ENCODE measurements at regions not wholly inside any gene's neighbourhood (a gene's known extent, or its start where the extent isn't known, plus 50 kb on each side); places are given as distances from the start of the nearest gene placed in this dataset.

GRCh38 chr1:186566140-186566855, 105.4 kb upstream of the PDC start:
- Histone ChIP-seq H3K27ac (ENCODE audit: low read depth in 1 of 2, low read length in 1 of 2) (no peak overlapping the region), H3K27me3 (ENCODE audit: control insufficient read depth in 3 of 3, insufficient read depth in 3 of 3, low read length in 2 of 3) (no peaks in the 10 kb centered on the region), H3K9ac (ENCODE audit: insufficient read depth in 1 of 2, low read length in 2 of 2) (no peak overlapping the region), H3K4me1 (ENCODE audit: control insufficient read depth in 5 of 5, insufficient read depth in 5 of 5, low read length in 5 of 5) (no peaks in the 10 kb centered on the region), H3K9me3 (ENCODE audit: control insufficient read depth in 4 of 4, insufficient read depth in 3 of 4, low read length in 3 of 4) (no peaks in the 10 kb centered on the region), H3K36me3 (ENCODE audit: control insufficient read depth in 4 of 4, insufficient read depth in 4 of 4, low read length in 4 of 4) (no peaks in the 10 kb centered on the region), H3K4me3 (no peak overlapping the region)
- WGBS, 2 donors: 49 to 72% methylated on average over 3 of the region's 3 CpGs
- DNase-seq (no peak), ATAC-seq (ENCODE audit: insufficient read depth, low FRiP score) (no peak)
- TF ChIP-seq CTCF (IDR thresholded peaks at IDR 0.05; ENCODE audit: control extremely low read depth, extremely low read depth): no peak

DNA sequence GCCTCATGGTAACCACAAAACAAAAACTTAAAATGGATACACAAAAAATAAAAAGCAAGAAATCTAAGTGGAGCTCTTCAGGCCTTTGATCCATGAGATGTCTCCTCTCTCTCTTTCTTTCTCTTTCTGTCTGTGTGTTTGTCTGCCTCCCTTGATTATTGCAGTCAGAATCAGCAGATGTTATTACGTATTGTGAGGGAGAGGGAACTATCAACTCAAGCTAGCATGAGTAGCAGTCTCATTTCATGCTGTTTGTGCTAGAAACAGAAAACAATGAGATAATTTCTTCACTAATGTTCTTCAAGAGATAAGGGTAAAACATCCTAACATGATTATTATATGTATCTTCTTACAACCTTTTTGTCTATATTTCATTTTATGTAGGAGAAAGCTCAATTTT, 103.7 kb upstream of the PDC start:
- no peak overlapping the region for H3K27ac ChIP-seq (ENCODE audit: low read depth in 1 of 2, low read length in 1 of 2)
- no peak for ATAC-seq (ENCODE audit: insufficient read depth, low FRiP score)
- H3K9me3 ChIP-seq (ENCODE audit: control insufficient read depth in 4 of 4, insufficient read depth in 3 of 4, low read length in 3 of 4): no peaks in the 10 kb centered on the region
- no peak overlapping the region for H3K4me3 ChIP-seq
- no peak for TF ChIP-seq CTCF (IDR thresholded peaks at IDR 0.05; ENCODE audit: control extremely low read depth, extremely low read depth)
- 79 to 100% methylated on average over 1 of the region's 1 CpG for WGBS, 2 donors
- H3K27me3 ChIP-seq (ENCODE audit: control insufficient read depth in 3 of 3, insufficient read depth in 3 of 3, low read length in 2 of 3): no peaks in the 10 kb centered on the region
- no peak overlapping the region for H3K9ac ChIP-seq (ENCODE audit: insufficient read depth in 1 of 2, low read length in 2 of 2)
- no peaks in the 10 kb centered on the region for H3K4me1 ChIP-seq (ENCODE audit: control insufficient read depth in 5 of 5, insufficient read depth in 5 of 5, low read length in 5 of 5)
- no peak for DNase-seq
- H3K36me3 ChIP-seq (ENCODE audit: control insufficient read depth in 4 of 4, insufficient read depth in 4 of 4, low read length in 4 of 4): no peaks in the 10 kb centered on the region

DNA sequence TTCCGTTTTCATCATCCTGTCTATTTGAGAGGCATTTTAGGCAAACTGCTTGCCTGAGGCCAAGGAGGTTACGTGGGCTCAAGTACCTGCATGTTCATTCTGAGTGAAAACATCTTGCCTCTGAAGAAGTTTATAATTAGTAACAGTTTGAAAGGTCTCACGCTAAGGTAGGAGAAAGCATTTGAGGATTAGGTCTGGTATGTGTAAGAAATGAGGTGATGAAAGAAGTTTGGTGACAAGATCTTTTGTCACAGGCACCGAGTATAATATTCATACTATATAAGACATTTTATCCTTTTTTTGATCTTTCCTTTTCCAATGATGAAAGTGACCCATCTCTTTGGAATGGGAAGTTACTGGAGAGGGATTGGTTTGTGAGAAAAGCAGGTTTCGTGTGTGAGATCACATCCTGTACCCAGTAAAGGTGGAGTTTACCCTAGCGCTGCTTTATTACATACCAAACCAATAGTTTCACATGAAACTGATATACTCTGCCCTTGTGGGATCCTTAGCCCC, 98.7 kb upstream of the PDC start:
- ATAC-seq (ENCODE audit: insufficient read depth, low FRiP score): no peak
- 61 to 74% methylated on average over 6 of the region's 6 CpGs for WGBS, 2 donors
- no peak overlapping the region for H3K9ac ChIP-seq (ENCODE audit: insufficient read depth in 1 of 2, low read length in 2 of 2)

More for the DNA sequence above, 98.7 kb upstream of the PDC start:
- Histone ChIP-seq H3K4me1 (ENCODE audit: control insufficient read depth in 5 of 5, insufficient read depth in 5 of 5, low read length in 5 of 5) (no peaks in the 10 kb centered on the region), H3K9me3 (ENCODE audit: control insufficient read depth in 4 of 4, insufficient read depth in 3 of 4, low read length in 3 of 4) (no peaks in the 10 kb centered on the region), H3K4me3 (no peak overlapping the region), H3K27ac (ENCODE audit: low read depth in 1 of 2, low read length in 1 of 2) (no peak overlapping the region), H3K27me3 (ENCODE audit: control insufficient read depth in 3 of 3, insufficient read depth in 3 of 3, low read length in 2 of 3) (no peaks in the 10 kb centered on the region), H3K36me3 (ENCODE audit: control insufficient read depth in 4 of 4, insufficient read depth in 4 of 4, low read length in 4 of 4) (no peaks in the 10 kb centered on the region)
- DNase-seq: peak in 1 of 3 donors; percentile 11
- TF ChIP-seq CTCF (IDR thresholded peaks at IDR 0.05; ENCODE audit: control extremely low read depth, extremely low read depth): no peak
